ENCODE measurements at regions not wholly inside any gene's neighbourhood (a gene's known extent, or its start where the extent isn't known, plus 50 kb on each side); places are given as distances from the start of the nearest gene placed in this dataset.

GRCh38 chr21:43343095-43343991, 83.6 kb downstream of the SIK1 start:
- TF ChIP-seq EZH2 (IDR thresholded peaks at IDR 0.05; ENCODE audit: borderline replicate concordance, insufficient read depth, low read depth, low read length, poor library complexity, severe bottlenecking) (no peak), CTCF (IDR thresholded peaks at IDR 0.05) (no peak)

Measured in B cell (primary cell).